K562 (cell line): ENCODE measurements at regions not wholly inside any gene's neighbourhood (a gene's known extent, or its start where the extent isn't known, plus 50 kb on each side); places are given as distances from the start of the nearest gene placed in this dataset.

Experiments used
- FOXK2 ChIP-seq, 2 experiments: fragments of 450-650 bp; IDR thresholded peaks in 1 of 2; conservative IDR thresholded peaks in 1 of 2; 2 replicates each; pipeline ENCODE4 v1.6.1; 2016; ENCODE audit warnings: low read depth in 2 of 2, mild to moderate bottlenecking in 1 of 2
- GABPA ChIP-seq: fragments of 200-800 bp; sonication (Bioruptor generic); conservative IDR thresholded peaks from 2 replicates; pipeline ENCODE4 v1.6.1; 2016; ENCODE audit warnings: low read depth, missing genetic modification characterization, missing compliant biosample characterization
- GATAD2B ChIP-seq: fragments of 450-650 bp; IDR thresholded peaks from 2 replicates; pipeline ENCODE4 v1.6.1; 2017; ENCODE audit warnings: mild to moderate bottlenecking, borderline replicate concordance
- JUNB ChIP-seq: fragments of 450-650 bp; formaldehyde crosslinking; conservative IDR thresholded peaks from 2 replicates; pipeline ENCODE4 v1.4.0; 2020; ENCODE audit warnings: mild to moderate bottlenecking
- KDM1A ChIP-seq, 2 experiments: fragments of 450-650 bp; IDR thresholded peaks; 2 replicates each; pipeline ENCODE4 v1.6.1; 2016; ENCODE audit warnings: mild to moderate bottlenecking in 2 of 2
- MEF2A ChIP-seq: IDR thresholded peaks from 2 replicates; pipeline ENCODE4 v1.6.1; 2011; ENCODE audit warnings: low read depth, mild to moderate bottlenecking, low read length, moderate library complexity; ENCODE audit not compliant: control insufficient read depth
- NFYB ChIP-seq: IDR thresholded peaks from 2 replicates; pipeline ENCODE4 v1.6.1; 2011; ENCODE audit warnings: mild to moderate bottlenecking, moderate library complexity; ENCODE audit not compliant: insufficient read length; ENCODE audit errors: extremely low read depth
- YY1 ChIP-seq, 3 experiments: IDR thresholded peaks; 2 replicates each; pipeline ENCODE4 v1.6.1; 2011; ENCODE audit warnings: low read length in 2 of 3, mild to moderate bottlenecking in 2 of 3, moderate library complexity in 2 of 3, borderline replicate concordance in 1 of 3, control low read depth in 1 of 3, low read depth in 1 of 3; ENCODE audit not compliant: insufficient read depth in 3 of 3, insufficient replicate concordance in 2 of 3, control insufficient read depth in 1 of 3, insufficient read length in 1 of 3; ENCODE audit errors: extremely low read depth in 1 of 3
- ZNF23 ChIP-seq: fragments of 250-450 bp; sonication (Bioruptor Pico); IDR thresholded peaks from 2 replicates; pipeline ENCODE4 v1.4.0; 2020; ENCODE audit warnings: mild to moderate bottlenecking
- TF ChIP-seq, protein P1 (sequence below): sonication (generic); formaldehyde crosslinking; IDR thresholded peaks from 2 replicates; pipeline ENCODE4 v1.8.1; 2023; ENCODE audit warnings: missing genetic modification reagents, mild to moderate bottlenecking, borderline replicate concordance
- TF ChIP-seq, protein P2 (sequence below), 3 experiments: IDR thresholded peaks in 2 of 3; conservative IDR thresholded peaks in 1 of 3; 2 replicates each; pipeline ENCODE4 v1.5.1; 2011 to 2012; ENCODE audit warnings: low read length in 3 of 3, mild to moderate bottlenecking in 3 of 3, control low read depth in 2 of 3, improper control_type of control experiment in 1 of 3, inconsistent platforms in 1 of 3, low read depth in 1 of 3, mixed read lengths in 1 of 3, moderate library complexity in 1 of 3; ENCODE audit not compliant: insufficient read depth in 2 of 3
- TF ChIP-seq, protein P3 (sequence below): sonication (generic); formaldehyde crosslinking; IDR thresholded peaks from 2 replicates; pipeline ENCODE4 v1.8.0; 2022; ENCODE audit warnings: mild to moderate bottlenecking, low read depth, missing genetic modification reagents

DNA sequence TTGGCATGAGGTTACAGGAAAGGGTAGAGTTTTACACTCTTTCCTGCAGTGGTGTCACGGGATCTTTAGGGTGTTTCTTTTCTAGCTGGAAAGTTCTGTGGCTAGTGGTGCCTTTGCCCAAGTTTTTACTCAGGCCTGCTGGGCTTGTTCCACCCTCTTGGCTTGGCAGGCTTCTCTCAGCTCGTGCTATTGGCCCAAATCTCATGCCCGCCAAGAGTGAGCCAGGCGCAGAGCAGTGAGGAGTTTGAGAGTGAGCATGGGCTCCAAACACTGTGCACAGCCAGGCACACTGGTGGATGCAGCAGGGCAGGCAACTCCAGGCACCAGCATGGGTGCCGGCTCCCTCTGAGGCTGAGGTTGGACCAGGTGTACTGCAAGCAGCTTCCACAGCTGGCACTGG is 206.5 kb downstream of the SAMD5 start:
- TF ChIP-seq YY1 (IDR thresholded peaks at IDR 0.05; ENCODE audit: borderline replicate concordance in 1 of 3, control insufficient read depth in 1 of 3, extremely low read depth in 1 of 3, insufficient read depth in 3 of 3, insufficient read length in 1 of 3, insufficient replicate concordance in 2 of 3, low read depth in 1 of 3, low read length in 2 of 3) (no peak), FOXK2 (conservative IDR thresholded peaks at IDR 0.05 in 1 of 2, IDR thresholded peaks at IDR 0.05 in 1 of 2; ENCODE audit: low read depth in 2 of 2) (no peak), GABPA (tag) (no peak), ZNF23 (no peak), NFYB (no peak), MEF2A (no peak), GATAD2B (no peak), KDM1A (IDR thresholded peaks at IDR 0.05) (no peak), JUNB (CRISPR knock-in tag) (no peak)
- TF ChIP-seq, protein P1, sequence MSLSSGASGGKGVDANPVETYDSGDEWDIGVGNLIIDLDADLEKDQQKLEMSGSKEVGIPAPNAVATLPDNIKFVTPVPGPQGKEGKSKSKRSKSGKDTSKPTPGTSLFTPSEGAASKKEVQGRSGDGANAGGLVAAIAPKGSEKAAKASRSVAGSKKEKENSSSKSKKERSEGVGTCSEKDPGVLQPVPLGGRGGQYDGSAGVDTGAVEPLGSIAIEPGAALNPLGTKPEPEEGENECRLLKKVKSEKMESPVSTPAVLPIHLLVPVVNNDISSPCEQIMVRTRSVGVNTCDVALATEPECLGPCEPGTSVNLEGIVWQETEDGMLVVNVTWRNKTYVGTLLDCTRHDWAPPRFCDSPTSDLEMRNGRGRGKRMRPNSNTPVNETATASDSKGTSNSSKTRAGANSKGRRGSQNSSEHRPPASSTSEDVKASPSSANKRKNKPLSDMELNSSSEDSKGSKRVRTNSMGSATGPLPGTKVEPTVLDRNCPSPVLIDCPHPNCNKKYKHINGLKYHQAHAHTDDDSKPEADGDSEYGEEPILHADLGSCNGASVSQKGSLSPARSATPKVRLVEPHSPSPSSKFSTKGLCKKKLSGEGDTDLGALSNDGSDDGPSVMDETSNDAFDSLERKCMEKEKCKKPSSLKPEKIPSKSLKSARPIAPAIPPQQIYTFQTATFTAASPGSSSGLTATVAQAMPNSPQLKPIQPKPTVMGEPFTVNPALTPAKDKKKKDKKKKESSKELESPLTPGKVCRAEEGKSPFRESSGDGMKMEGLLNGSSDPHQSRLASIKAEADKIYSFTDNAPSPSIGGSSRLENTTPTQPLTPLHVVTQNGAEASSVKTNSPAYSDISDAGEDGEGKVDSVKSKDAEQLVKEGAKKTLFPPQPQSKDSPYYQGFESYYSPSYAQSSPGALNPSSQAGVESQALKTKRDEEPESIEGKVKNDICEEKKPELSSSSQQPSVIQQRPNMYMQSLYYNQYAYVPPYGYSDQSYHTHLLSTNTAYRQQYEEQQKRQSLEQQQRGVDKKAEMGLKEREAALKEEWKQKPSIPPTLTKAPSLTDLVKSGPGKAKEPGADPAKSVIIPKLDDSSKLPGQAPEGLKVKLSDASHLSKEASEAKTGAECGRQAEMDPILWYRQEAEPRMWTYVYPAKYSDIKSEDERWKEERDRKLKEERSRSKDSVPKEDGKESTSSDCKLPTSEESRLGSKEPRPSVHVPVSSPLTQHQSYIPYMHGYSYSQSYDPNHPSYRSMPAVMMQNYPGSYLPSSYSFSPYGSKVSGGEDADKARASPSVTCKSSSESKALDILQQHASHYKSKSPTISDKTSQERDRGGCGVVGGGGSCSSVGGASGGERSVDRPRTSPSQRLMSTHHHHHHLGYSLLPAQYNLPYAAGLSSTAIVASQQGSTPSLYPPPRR (CRISPR knock-in tag), result no peak
- TF ChIP-seq, protein P2, sequence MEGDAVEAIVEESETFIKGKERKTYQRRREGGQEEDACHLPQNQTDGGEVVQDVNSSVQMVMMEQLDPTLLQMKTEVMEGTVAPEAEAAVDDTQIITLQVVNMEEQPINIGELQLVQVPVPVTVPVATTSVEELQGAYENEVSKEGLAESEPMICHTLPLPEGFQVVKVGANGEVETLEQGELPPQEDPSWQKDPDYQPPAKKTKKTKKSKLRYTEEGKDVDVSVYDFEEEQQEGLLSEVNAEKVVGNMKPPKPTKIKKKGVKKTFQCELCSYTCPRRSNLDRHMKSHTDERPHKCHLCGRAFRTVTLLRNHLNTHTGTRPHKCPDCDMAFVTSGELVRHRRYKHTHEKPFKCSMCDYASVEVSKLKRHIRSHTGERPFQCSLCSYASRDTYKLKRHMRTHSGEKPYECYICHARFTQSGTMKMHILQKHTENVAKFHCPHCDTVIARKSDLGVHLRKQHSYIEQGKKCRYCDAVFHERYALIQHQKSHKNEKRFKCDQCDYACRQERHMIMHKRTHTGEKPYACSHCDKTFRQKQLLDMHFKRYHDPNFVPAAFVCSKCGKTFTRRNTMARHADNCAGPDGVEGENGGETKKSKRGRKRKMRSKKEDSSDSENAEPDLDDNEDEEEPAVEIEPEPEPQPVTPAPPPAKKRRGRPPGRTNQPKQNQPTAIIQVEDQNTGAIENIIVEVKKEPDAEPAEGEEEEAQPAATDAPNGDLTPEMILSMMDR (IDR thresholded peaks at IDR 0.05 in 2 of 3, conservative IDR thresholded peaks at IDR 0.05 in 1 of 3; ENCODE audit: insufficient read depth in 2 of 3, low read depth in 1 of 3, low read length in 3 of 3), result no peak
- TF ChIP-seq, protein P3, sequence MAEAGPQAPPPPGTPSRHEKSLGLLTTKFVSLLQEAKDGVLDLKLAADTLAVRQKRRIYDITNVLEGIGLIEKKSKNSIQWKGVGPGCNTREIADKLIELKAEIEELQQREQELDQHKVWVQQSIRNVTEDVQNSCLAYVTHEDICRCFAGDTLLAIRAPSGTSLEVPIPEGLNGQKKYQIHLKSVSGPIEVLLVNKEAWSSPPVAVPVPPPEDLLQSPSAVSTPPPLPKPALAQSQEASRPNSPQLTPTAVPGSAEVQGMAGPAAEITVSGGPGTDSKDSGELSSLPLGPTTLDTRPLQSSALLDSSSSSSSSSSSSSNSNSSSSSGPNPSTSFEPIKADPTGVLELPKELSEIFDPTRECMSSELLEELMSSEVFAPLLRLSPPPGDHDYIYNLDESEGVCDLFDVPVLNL (CRISPR knock-in tag), result no peak
